ENCODE measurements at regions not wholly inside any gene's neighbourhood (a gene's known extent, or its start where the extent isn't known, plus 50 kb on each side); places are given as distances from the start of the nearest gene placed in this dataset.

- Histone ChIP-seq H3K27ac (ENCODE audit: low read length) (no peak overlapping the region), H3K27me3 (ENCODE audit: low read length) (no peaks in the 10 kb centered on the region), H2AFZ (ENCODE audit: low read length) (no peak overlapping the region), H3K4me2 (ENCODE audit: low read depth, low read length, poor library complexity, severe bottlenecking) (no peak overlapping the region), H3K4me1 (ENCODE audit: low read length) (no peaks in the 10 kb centered on the region), H3K9me3 (ENCODE audit: low read length) (no peaks in the 10 kb centered on the region), H3K4me3 (ENCODE audit: low read length) (no peak overlapping the region), H4K20me1 (ENCODE audit: insufficient read depth, low read depth, low read length) (no peaks in the 10 kb centered on the region), H3K79me2 (ENCODE audit: low read length) (no peaks in the 10 kb centered on the region), H3K9ac (ENCODE audit: low read length) (no peak overlapping the region), H3K9me2 (replicated peaks; ENCODE audit: insufficient read depth, low read length) (no peaks in the 10 kb centered on the region), H3K36me3 (ENCODE audit: insufficient read depth, low read length) (no peaks in the 10 kb centered on the region)
- DNase-seq: no peak
Measured at GRCh38 chr3:194964809-194965208, 279.1 kb downstream of the FAM43A start.

GRCh38 chr3:194967151-194968117 is 281.8 kb downstream of the FAM43A start:
- no peak for DNase-seq
- Histone ChIP-seq H3K79me2 (ENCODE audit: low read length) (no peaks in the 10 kb centered on the region), H3K27ac (ENCODE audit: low read length) (no peak overlapping the region), H3K4me1 (ENCODE audit: low read length) (no peaks in the 10 kb centered on the region), H3K4me2 (ENCODE audit: low read depth, low read length, poor library complexity, severe bottlenecking) (no peak overlapping the region), H3K4me3 (ENCODE audit: low read length) (no peak overlapping the region), H2AFZ (ENCODE audit: low read length) (no peak overlapping the region), H4K20me1 (ENCODE audit: insufficient read depth, low read depth, low read length) (no peaks in the 10 kb centered on the region), H3K36me3 (ENCODE audit: insufficient read depth, low read length) (no peaks in the 10 kb centered on the region), H3K27me3 (ENCODE audit: low read length) (peaks cover 9% of the 10 kb centered on the region; the same call in 1 of the 2 replicates), H3K9ac (ENCODE audit: low read length) (no peak overlapping the region), H3K9me3 (ENCODE audit: low read length) (no peaks in the 10 kb centered on the region), H3K9me2 (replicated peaks; ENCODE audit: insufficient read depth, low read length) (no peaks in the 10 kb centered on the region)

- peaks cover 5% of the 10 kb centered on the region for H3K4me1 ChIP-seq (ENCODE audit: low read length)
- no peaks in the 10 kb centered on the region for H3K9me3 ChIP-seq (ENCODE audit: low read length)
- no peak overlapping the region for H3K4me2 ChIP-seq (ENCODE audit: low read depth, low read length, poor library complexity, severe bottlenecking)
- H4K20me1 ChIP-seq (ENCODE audit: insufficient read depth, low read depth, low read length): no peaks in the 10 kb centered on the region
- no peaks in the 10 kb centered on the region for H3K9me2 ChIP-seq (replicated peaks; ENCODE audit: insufficient read depth, low read length)
- DNase-seq: no peak
- no peak overlapping the region for H3K9ac ChIP-seq (ENCODE audit: low read length)
- peaks cover 9% of the 10 kb centered on the region; the same call in 1 of the 2 replicates for H3K27me3 ChIP-seq (ENCODE audit: low read length)
- H3K36me3 ChIP-seq (ENCODE audit: insufficient read depth, low read length): no peaks in the 10 kb centered on the region
- H3K79me2 ChIP-seq (ENCODE audit: low read length): no peaks in the 10 kb centered on the region
- no peak overlapping the region for H2AFZ ChIP-seq (ENCODE audit: low read length)
- no peak overlapping the region for H3K27ac ChIP-seq (ENCODE audit: low read length)
- H3K4me3 ChIP-seq (ENCODE audit: low read length): no peak overlapping the region
Measured at GRCh38 chr3:194970066-194970465, 284.4 kb downstream of the FAM43A start.

GRCh38 chr3:194971009-194971408 is 285.3 kb downstream of the FAM43A start:
- peaks cover 15% of the 10 kb centered on the region for H3K4me1 ChIP-seq (ENCODE audit: low read length)
- no peaks in the 10 kb centered on the region for H3K9me2 ChIP-seq (replicated peaks; ENCODE audit: insufficient read depth, low read length)
- no peak overlapping the region for H3K4me2 ChIP-seq (ENCODE audit: low read depth, low read length, poor library complexity, severe bottlenecking)
- H3K79me2 ChIP-seq (ENCODE audit: low read length): no peaks in the 10 kb centered on the region
- H2AFZ ChIP-seq (ENCODE audit: low read length): no peak overlapping the region
- H3K27me3 ChIP-seq (ENCODE audit: low read length): peaks cover 9% of the 10 kb centered on the region; the same call in 1 of the 2 replicates
- H3K36me3 ChIP-seq (ENCODE audit: insufficient read depth, low read length): no peaks in the 10 kb centered on the region
- no peak overlapping the region for H3K4me3 ChIP-seq (ENCODE audit: low read length)
- H3K9me3 ChIP-seq (ENCODE audit: low read length): no peaks in the 10 kb centered on the region
- H4K20me1 ChIP-seq (ENCODE audit: insufficient read depth, low read depth, low read length): no peaks in the 10 kb centered on the region
- no peak overlapping the region for H3K27ac ChIP-seq (ENCODE audit: low read length)
- H3K9ac ChIP-seq (ENCODE audit: low read length): no peak overlapping the region
- no peak for DNase-seq

- DNase-seq: peak; percentile 66
Measured at GRCh38 chr3:194971965-194972364, 286.3 kb downstream of the FAM43A start.

DNA sequence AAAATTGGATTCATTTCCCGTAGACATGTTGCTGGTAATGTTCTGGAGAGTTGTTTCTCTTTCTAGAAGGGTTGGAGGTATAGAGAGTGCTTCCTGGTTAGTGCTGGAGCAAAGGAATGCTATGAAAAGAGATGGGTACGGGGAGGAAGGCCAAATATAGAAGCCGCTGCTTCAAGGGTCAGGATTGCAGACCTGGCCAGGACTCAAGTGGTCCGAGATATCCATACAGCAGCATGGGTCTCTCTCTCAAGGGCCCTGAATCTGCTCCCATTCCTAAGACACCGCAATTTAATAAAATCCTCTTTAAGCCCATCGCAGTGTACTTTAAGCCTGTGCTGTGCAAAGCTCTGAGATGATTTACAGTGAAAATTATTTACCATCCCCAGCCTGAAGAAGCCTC is 287.0 kb downstream of the FAM43A start:
- Histone ChIP-seq H3K79me2 (ENCODE audit: low read length) (no peaks in the 10 kb centered on the region), H4K20me1 (ENCODE audit: insufficient read depth, low read depth, low read length) (no peaks in the 10 kb centered on the region), H3K4me2 (ENCODE audit: low read depth, low read length, poor library complexity, severe bottlenecking) (no peak overlapping the region), H3K9ac (ENCODE audit: low read length) (no peak overlapping the region), H3K9me3 (ENCODE audit: low read length) (no peaks in the 10 kb centered on the region), H3K27me3 (ENCODE audit: low read length) (peaks cover 9% of the 10 kb centered on the region; the same call in 1 of the 2 replicates), H2AFZ (ENCODE audit: low read length) (no peak overlapping the region), H3K9me2 (replicated peaks; ENCODE audit: insufficient read depth, low read length) (no peaks in the 10 kb centered on the region), H3K4me3 (ENCODE audit: low read length) (no peak overlapping the region), H3K27ac (ENCODE audit: low read length) (no peak overlapping the region), H3K36me3 (ENCODE audit: insufficient read depth, low read length) (no peaks in the 10 kb centered on the region), H3K4me1 (ENCODE audit: low read length) (peaks cover 20% of the 10 kb centered on the region)
- DNase-seq: no peak

More at GRCh38 chr3:194971965-194972364, 286.3 kb downstream of the FAM43A start:
- Histone ChIP-seq H3K9ac (ENCODE audit: low read length) (no peak overlapping the region), H3K4me1 (ENCODE audit: low read length) (peaks cover 20% of the 10 kb centered on the region), H3K79me2 (ENCODE audit: low read length) (no peaks in the 10 kb centered on the region), H3K9me3 (ENCODE audit: low read length) (no peaks in the 10 kb centered on the region), H4K20me1 (ENCODE audit: insufficient read depth, low read depth, low read length) (no peaks in the 10 kb centered on the region), H2AFZ (ENCODE audit: low read length) (no peak overlapping the region), H3K4me3 (ENCODE audit: low read length) (no peak overlapping the region), H3K27ac (ENCODE audit: low read length) (no peak overlapping the region), H3K9me2 (replicated peaks; ENCODE audit: insufficient read depth, low read length) (no peaks in the 10 kb centered on the region), H3K36me3 (ENCODE audit: insufficient read depth, low read length) (no peaks in the 10 kb centered on the region), H3K4me2 (ENCODE audit: low read depth, low read length, poor library complexity, severe bottlenecking) (no peak overlapping the region), H3K27me3 (ENCODE audit: low read length) (peaks cover 9% of the 10 kb centered on the region; the same call in 1 of the 2 replicates)

DNA sequence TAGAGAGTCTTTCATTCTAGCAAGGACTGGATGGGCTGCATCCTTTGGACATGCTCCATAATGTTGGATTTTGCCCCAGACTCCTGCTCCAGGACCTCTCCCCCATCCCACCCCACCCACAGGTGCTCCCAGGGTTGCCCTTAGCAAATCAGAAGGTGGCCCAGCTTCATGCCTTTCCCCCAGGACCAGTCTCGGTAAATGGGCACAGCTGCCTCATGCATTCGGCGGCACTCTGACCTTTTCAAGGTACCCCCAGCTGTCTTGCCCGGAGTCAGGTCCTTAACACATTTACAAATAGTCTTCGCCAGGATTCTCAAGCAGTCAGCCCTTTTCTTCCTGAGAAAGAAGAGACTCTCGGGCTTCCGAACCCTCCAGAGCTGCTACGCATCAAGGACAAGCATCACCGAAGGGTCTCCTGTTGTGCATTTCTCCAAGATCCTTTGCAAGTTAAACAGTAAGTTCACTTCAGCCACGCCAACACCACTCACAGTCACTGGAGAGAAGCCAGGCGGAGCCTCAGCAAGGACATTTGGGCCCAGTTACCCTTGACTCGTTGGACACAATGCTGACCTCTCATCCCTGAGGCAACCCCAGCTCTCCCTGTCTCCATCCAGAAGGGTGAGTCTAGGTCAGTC is 287.8 kb downstream of the FAM43A start:
- no peak overlapping the region for H3K9ac ChIP-seq (ENCODE audit: low read length)
- H4K20me1 ChIP-seq (ENCODE audit: insufficient read depth, low read depth, low read length): no peaks in the 10 kb centered on the region
- H3K4me3 ChIP-seq (ENCODE audit: low read length): no peak overlapping the region
- H3K9me2 ChIP-seq (replicated peaks; ENCODE audit: insufficient read depth, low read length): no peaks in the 10 kb centered on the region
- no peaks in the 10 kb centered on the region for H3K36me3 ChIP-seq (ENCODE audit: insufficient read depth, low read length)
- no peak overlapping the region for H3K4me2 ChIP-seq (ENCODE audit: low read depth, low read length, poor library complexity, severe bottlenecking)
- no peaks in the 10 kb centered on the region for H3K79me2 ChIP-seq (ENCODE audit: low read length)
- H3K4me1 ChIP-seq (ENCODE audit: low read length): peaks cover 20% of the 10 kb centered on the region
- H3K27ac ChIP-seq (ENCODE audit: low read length): no peak overlapping the region
- H3K27me3 ChIP-seq (ENCODE audit: low read length): peaks cover 9% of the 10 kb centered on the region; the same call in 1 of the 2 replicates
- no peak for DNase-seq
- H2AFZ ChIP-seq (ENCODE audit: low read length): no peak overlapping the region
- H3K9me3 ChIP-seq (ENCODE audit: low read length): no peaks in the 10 kb centered on the region

DNA sequence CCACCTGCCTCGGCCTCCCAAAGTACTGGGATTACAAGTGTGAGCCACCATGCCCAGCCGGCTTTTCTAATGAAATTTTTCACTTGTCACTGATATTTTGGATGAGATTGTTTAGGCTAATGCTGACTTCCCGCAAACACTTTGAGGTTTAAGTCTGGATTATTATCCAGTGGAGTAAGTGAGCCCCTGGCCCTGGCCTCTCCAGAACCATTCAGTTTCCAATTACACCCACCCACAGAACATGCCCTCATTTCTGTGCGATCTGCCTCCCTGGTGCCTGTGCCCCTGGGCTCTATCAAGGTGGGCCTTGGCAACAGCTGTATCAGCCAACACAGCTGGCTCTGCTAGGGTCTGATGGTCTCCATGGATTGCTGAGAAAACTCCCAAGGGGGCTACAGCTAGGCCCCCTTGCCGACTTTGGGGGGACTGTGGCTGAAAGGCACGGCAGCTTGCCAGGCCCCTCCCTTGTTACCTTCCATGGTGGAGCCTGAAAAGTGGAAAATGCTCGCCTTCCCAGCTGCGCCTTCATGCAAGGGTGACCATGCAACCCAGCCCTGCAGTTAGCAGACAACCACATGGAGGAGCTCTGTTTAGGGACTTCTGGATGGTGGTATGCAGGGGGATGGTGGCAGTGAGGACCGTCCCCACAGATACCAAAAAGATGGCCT is 288.9 kb downstream of the FAM43A start:
- Histone ChIP-seq H3K79me2 (ENCODE audit: low read length) (no peaks in the 10 kb centered on the region), H3K4me1 (ENCODE audit: low read length) (peaks cover 20% of the 10 kb centered on the region), H3K4me3 (ENCODE audit: low read length) (no peak overlapping the region), H3K9me3 (ENCODE audit: low read length) (no peaks in the 10 kb centered on the region), H3K36me3 (ENCODE audit: insufficient read depth, low read length) (no peaks in the 10 kb centered on the region), H3K9ac (ENCODE audit: low read length) (no peak overlapping the region), H3K4me2 (ENCODE audit: low read depth, low read length, poor library complexity, severe bottlenecking) (no peak overlapping the region), H3K9me2 (replicated peaks; ENCODE audit: insufficient read depth, low read length) (no peaks in the 10 kb centered on the region), H3K27me3 (ENCODE audit: low read length) (peaks cover 9% of the 10 kb centered on the region; the same call in 1 of the 2 replicates), H3K27ac (ENCODE audit: low read length) (no peak overlapping the region), H4K20me1 (ENCODE audit: insufficient read depth, low read depth, low read length) (no peaks in the 10 kb centered on the region), H2AFZ (ENCODE audit: low read length) (no peak overlapping the region)
- DNase-seq: no peak
